Fibroblast of peridontal ligament (primary cell): ENCODE measurements at regions not wholly inside any gene's neighbourhood (a gene's known extent, or its start where the extent isn't known, plus 50 kb on each side); places are given as distances from the start of the nearest gene placed in this dataset.
"Not testable (repeated sequence)": the region's sequence is repeated elsewhere in the genome, so short reads cannot be mapped to it uniquely, and the experiment has no call there.

Experiments used
- DNase-seq: peaks from one replicate; pipeline ENCODE4 v3.0.0-alpha.2; 2010; ENCODE audit errors: extremely low read depth

DNA sequence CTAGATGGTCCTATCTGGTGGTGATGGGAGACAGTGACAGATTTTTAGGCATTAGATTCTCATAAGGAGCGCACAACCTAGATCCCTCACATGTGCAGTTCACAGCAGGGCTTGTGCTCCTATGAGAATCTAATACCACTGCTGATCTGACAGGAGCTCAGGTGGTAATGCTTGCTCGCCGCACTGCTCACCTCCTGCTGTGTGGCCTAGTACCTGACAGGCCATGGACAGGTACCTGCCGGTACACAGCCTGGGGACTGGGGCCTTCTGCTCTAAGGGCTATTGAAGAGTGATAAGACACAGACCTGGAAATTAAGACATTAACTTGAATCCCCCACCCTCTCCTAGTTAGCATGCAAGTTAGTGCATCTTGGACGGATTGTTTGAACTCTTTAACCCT, 64.4 kb downstream of the KLRB1 start:
- DNase-seq, result not testable (repeated sequence)

- not testable (repeated sequence) for DNase-seq
These were observed 64.9 kb downstream of the KLRB1 start for GRCh38 chr12:9542827-9543226.

DNA sequence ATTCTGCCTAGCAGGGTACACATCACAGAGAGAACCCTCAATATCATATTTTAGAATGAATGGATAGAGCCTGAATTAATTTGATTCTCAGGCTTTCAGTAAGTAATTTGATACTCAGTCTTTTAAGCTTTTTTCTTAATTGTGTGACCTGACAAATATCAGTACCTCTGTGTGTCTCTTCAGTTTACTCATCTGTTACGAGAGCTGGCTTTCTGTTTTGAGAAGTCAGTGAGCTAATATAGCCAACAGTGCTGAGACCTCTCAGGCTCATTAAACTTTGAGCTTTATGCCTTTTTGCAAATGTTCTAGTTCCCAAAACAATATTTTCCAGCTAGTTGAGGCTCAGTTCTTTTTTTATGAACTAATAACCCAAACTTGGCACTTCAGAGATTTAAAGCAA, 91.8 kb downstream of the KLRB1 start:
- not testable (repeated sequence) for DNase-seq

- DNase-seq, result not testable (repeated sequence)
These were observed 95.0 kb downstream of the KLRB1 start for GRCh38 chr12:9512695-9513094.

- not testable (repeated sequence) for DNase-seq
These were observed 97.2 kb downstream of the KLRB1 start for GRCh38 chr12:9510392-9511011.

DNA sequence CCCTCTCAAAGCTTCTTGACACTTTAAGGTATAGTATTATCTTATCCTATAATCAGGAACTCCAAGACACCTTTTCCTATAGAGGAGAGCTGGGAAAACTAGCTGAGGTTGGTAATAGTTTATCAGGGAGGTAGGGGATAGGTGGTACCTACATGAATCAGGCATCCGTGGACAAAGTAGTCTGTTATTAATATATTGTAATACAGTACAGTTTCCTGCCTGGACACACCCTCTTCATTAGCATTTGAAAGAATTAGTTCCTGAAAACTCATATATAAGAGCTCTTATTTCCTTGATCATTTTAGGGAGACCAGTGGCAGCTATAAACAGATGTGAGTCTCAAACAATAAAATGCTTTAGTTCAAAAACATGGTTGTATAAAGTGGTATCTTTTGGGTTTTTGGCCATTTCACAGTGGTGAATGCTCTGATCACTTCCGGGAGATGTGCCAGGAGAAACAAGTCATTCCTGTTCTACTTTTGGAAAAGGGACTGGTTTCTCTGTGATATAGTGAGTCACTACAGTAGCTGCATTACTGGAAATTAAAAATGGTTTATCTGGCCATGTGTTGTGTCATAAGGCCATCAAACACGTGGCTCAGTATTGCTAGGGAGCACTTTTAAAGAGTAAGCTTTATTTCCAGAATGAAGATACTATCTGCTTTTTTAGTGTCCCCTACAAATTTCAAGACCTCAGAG, 98.1 kb downstream of the KLRB1 start:
- no peak for DNase-seq

DNA sequence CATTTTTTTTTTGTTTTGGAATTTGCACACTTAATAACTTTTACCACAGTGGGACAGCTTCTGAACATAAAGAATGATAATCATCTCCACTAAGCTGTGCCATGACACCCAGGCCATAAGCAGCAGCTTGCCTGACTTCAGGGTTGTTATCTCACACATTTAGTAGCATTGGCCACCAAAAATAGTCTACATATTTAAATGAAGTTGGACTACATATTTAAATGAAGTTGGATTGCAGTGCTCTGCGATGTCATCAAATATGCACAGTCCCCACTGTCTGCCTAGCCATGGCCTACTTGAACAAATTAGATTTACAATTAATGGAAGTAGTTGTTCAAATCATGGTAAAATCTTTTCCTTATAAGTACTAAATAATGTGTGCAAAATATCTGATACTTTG, 101.0 kb downstream of the KLRB1 start:
- DNase-seq, result no peak

DNA sequence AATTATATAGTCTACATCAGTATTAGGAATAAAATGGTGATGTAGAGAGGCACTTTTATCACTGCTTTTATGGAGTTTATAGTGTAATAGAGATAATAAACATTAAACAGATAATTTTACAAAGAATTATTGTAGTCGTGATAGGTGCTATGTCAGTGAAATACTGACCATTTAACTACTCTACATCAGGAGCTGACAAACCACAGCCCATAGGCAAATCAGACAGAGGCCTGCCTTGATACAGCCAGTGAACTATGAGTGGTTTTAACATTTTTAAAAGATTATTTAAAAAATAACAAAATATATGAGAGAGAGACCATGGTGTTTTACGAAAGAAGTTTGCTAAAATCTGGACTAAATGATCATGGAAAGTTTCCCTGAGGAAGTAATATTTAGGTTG, 104.3 kb downstream of the KLRB1 start:
- DNase-seq, result not testable (repeated sequence)

DNA sequence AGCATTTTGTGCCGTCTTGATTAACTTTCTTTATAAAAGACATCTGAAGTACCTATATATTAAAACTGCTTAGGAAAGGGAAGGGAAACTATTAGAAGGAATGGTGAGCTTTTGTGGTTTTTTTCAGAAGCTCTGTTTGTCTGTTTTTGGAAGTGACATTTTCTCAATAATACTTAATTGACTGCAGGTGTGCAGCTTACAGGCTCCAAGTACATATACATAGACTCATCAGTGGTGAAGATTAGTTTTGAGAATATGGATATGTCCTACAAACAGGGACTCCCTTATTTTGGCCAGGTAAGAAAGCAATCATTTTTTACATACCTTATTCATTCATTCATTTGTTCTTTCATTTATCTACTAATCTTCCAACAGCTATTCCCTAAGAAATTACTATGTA, 104.9 kb downstream of the KLRB1 start:
- DNase-seq, result not testable (repeated sequence)

DNA sequence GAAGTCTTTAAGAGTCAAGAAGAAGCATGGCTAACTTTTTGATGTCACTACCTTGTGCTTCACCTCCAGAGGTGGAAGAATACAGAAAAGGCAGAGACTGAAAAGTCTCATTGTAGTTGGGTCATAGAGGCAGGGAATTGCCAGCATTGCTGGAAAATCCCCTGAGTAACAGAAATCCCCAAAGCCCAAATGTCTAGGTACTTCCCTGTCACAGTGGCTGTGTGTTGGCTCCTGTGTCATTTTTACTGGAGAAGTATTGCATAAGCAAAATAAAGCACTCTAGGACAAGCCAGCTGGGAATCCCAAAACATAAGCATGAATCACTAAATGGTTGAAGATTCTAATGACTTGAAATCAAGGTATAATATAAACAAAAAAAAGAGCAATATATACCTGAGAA, 114.4 kb downstream of the KLRB1 start:
- not testable (repeated sequence) for DNase-seq

DNA sequence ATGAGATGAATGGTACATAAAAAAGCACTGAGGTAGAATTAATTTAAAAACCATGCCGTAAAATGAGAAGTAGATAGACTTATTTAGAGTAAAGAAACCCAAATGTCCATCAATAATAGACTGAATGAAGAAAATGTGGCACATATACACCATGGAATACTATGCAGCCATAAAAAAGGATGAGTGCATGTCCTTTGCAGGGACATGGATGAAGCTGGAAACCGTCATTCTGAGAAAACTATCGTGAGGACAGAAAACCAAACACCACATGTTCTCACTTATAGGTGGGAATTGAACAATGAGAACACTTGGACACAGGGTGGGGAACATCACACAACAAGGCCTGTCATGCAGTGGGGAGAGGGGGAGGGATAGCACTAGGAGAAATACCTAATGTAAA, 126.4 kb downstream of the KLRB1 start:
- not testable (repeated sequence) for DNase-seq

DNA sequence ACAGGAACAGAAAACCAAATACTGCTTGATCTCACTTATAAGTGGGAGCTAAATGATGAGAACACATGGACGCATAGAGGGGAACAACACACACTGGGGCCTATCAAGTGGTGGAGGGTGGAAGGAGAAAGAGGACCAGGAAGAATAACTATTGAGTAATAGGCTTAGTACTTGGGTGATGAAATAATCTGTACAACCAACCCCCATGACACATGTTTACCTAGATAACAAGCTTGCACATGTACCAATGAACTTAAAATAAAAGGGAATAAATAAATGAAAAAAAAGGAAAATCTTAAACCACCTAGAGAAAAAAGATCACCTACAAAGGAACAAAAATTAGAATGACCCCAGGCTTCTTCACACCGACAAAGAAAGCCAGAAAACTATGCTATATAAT, 133.5 kb downstream of the KLRB1 start:
- not testable (repeated sequence) for DNase-seq

DNA sequence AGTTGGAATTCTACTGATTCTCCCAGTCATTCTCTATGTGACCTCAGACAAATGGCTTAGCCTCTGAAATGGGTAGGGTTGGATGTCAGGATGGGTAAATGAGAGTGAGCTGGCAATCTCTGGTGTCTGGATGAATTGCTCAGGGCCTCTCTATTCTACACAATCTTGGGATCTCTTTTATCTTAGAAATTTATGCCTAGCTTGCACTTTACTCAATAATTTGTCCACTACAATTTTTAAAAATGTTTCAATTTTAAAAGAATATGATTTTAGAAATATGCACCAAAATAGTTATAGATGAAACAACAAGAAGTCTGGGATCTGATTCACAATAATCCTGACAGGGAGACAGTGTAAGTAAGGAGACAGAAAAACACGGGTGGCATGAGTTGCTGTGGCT, 134.1 kb downstream of the KLRB1 start:
- not testable (repeated sequence) for DNase-seq

GRCh38 chr12:9471501-9471900, 136.2 kb downstream of the KLRB1 start:
- DNase-seq, result not testable (repeated sequence)

GRCh38 chr12:9470367-9470766, 137.3 kb downstream of the KLRB1 start:
- not testable (repeated sequence) for DNase-seq

DNA sequence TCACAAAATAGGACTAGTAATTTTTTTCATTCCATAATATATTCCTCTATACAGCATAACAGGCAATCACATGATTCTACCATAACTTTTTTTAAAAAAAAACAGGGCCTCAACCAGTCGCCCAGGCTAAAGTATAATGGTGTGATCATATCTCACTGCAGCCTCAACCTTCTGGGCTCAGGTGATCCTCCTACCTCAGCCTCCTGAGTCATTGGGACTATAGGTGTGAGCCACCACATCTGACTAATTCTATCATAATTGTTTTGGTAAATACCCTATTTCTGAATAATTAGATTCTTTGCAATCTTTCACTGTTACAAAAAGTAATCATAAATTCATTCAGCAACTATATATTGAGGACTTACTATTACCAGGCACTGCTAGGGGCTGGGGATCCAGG, 137.8 kb downstream of the KLRB1 start:
- DNase-seq, result not testable (repeated sequence)

DNA sequence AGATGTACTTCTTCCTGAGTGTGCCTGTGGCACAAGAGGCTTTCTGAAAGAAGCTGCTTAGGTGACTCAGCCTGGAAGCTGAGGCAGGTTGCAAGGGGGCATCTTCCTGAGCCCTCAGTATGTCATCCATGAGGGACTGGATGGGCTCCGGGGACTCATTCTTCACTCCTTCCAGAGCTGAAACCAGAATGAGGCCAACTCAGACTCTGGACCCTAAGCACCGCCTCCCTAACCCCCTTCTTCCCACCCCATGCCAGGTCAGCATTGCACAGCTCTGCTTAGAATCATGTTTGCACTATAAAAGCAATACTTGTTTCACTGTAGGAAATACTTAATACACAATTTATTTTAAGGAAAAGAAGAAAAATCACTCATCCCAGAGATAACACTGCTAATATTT, 138.3 kb downstream of the KLRB1 start:
- DNase-seq, result not testable (repeated sequence)

DNA sequence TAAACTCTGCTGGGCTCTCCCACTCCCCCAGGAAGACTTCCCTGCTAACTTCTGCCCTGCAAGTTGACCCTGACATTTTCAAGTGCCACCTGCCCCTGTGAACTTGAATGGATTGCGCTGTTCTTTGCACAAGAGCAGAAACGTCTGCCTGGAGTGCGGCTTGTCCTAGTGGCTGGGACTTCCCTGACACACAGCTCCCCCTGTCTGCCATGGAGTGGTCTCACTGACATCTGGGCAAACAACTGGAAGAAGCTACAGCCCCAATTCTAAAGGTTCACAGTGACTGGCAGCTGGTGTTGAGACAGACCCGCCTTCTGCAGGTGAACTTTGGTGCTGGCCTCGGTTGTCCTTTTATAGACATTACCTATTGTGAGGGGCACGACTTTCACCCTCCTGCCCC, 138.7 kb downstream of the KLRB1 start:
- peak; percentile 51 for DNase-seq

- peak; percentile 9 for DNase-seq
These were observed 139.6 kb downstream of the KLRB1 start for GRCh38 chr12:9468144-9468543.

DNA sequence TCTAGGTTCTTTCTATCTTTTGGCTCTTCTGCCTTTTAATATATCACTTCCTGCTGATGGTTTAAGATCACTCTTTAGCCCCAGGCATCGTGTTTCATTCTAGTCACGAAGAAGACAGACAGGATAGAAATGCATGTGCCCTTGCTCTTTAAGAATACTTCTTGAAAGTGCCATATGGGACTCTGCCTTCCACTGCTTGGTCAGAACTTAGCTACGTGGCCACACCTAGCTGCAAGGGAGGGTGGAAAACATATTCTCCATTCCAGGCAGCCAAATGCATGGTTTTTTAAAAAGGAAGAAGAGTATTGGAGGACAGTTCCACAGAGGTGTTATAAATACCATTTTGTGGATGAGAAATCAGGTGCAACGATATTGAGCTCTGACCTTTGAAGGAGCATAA, 143.3 kb downstream of the KLRB1 start:
- no peak for DNase-seq

GRCh38 chr12:9455516-9455915, 152.2 kb downstream of the KLRB1 start:
- DNase-seq, result not testable (repeated sequence)

- DNase-seq, result not testable (repeated sequence)
These were observed 153.7 kb downstream of the KLRB1 start for GRCh38 chr12:9454021-9454420.

GRCh38 chr12:9450127-9450567, 157.6 kb downstream of the KLRB1 start:
- not testable (repeated sequence) for DNase-seq
